SK-N-MC (cell line): ENCODE measurements at regions not wholly inside any gene's neighbourhood (a gene's known extent, or its start where the extent isn't known, plus 50 kb on each side); places are given as distances from the start of the nearest gene placed in this dataset.
"Not testable (repeated sequence)": the region's sequence is repeated elsewhere in the genome, so short reads cannot be mapped to it uniquely, and the experiment has no call there.

Experiments used
- DNase-seq: peaks from one replicate; pipeline ENCODE4 v3.0.0-alpha.2; 2011; ENCODE audit warnings: low read depth, low spot score
- H3K27ac ChIP-seq: fragments of 200-600 bp; sonication (generic); 2 replicates; pipeline ENCODE4 v1.5.1; 2016; ENCODE audit warnings: mixed run types
- H3K36me3 ChIP-seq: fragments of 200-600 bp; sonication (generic); 2 replicates; pipeline ENCODE4 v1.6.1; 2017; ENCODE audit warnings: antibody characterized with exemption, low read length, mixed read lengths; ENCODE audit not compliant: insufficient read depth
- H3K4me3 ChIP-seq: fragments of 200-600 bp; sonication (generic); 2 replicates; pipeline ENCODE4 v1.5.1; 2016
- H3K9ac ChIP-seq: fragments of 200-600 bp; sonication (generic); 2 replicates; pipeline ENCODE4 v1.8.0; 2017; ENCODE audit warnings: mixed run types, mixed read lengths; ENCODE audit not compliant: insufficient read length
- H3K9me3 ChIP-seq: fragments of 200-600 bp; sonication (generic); 2 replicates; pipeline ENCODE4 v1.6.1; 2017; ENCODE audit warnings: low read depth, mild to moderate bottlenecking, antibody characterized with exemption, low read length, moderate library complexity, mixed read lengths
- EZH2 ChIP-seq: fragments of 200-600 bp; sonication (generic); IDR thresholded peaks from one replicate; pipeline ENCODE4 v1.6.1; 2017; ENCODE audit warnings: antibody characterized with exemption
- FOXP2 ChIP-seq: optimal IDR thresholded peaks from 2 replicates; pipeline ENCODE3; 2011; ENCODE audit warnings: mild to moderate bottlenecking, moderate library complexity; ENCODE audit not compliant: insufficient read depth; ENCODE audit errors: extremely low read length, control extremely low read depth
- POLR2AphosphoS5 ChIP-seq: IDR thresholded peaks from 2 replicates; pipeline ENCODE4 v1.6.1; 2012; ENCODE audit warnings: mild to moderate bottlenecking, low read depth, low read length, borderline replicate concordance

- DNase-seq: no peak
Measured at GRCh38 chr12:38409511-38409910, 92.9 kb downstream of the ALG10B start.

GRCh38 chr12:38411426-38411825 lies 94.9 kb downstream of the ALG10B start:
- DNase-seq: no peak
- Histone ChIP-seq H3K9ac (no peak overlapping the region), H3K36me3 (no peaks in the 10 kb centered on the region), H3K4me3 (no peak overlapping the region), H3K27ac (no peak overlapping the region), H3K9me3 (no peaks in the 10 kb centered on the region)
- TF ChIP-seq FOXP2: no peak
- no peak for TF ChIP-seq POLR2AphosphoS5
- TF ChIP-seq EZH2: no peak

More at GRCh38 chr12:38409511-38409910, 92.9 kb downstream of the ALG10B start:
- Histone ChIP-seq H3K27ac (no peak overlapping the region), H3K9me3 (no peaks in the 10 kb centered on the region), H3K36me3 (no peaks in the 10 kb centered on the region), H3K9ac (no peak overlapping the region), H3K4me3 (no peak overlapping the region)
- no peak for TF ChIP-seq EZH2
- no peak for TF ChIP-seq POLR2AphosphoS5
- no peak for TF ChIP-seq FOXP2

- Histone ChIP-seq H3K36me3 (no peaks in the 10 kb centered on the region), H3K9me3 (no peaks in the 10 kb centered on the region), H3K9ac (no peak overlapping the region), H3K27ac (no peak overlapping the region), H3K4me3 (no peak overlapping the region)
- DNase-seq: no peak
- TF ChIP-seq POLR2AphosphoS5 (no peak), FOXP2 (no peak), EZH2 (no peak)
Measured at GRCh38 chr12:38411946-38412345, 95.4 kb downstream of the ALG10B start.

- no peak overlapping the region for H3K27ac ChIP-seq
- DNase-seq: no peak
- H3K36me3 ChIP-seq: no peaks in the 10 kb centered on the region
- TF ChIP-seq EZH2: no peak
- TF ChIP-seq POLR2AphosphoS5: no peak
- TF ChIP-seq FOXP2: no peak
- no peak overlapping the region for H3K4me3 ChIP-seq
- H3K9me3 ChIP-seq: no peaks in the 10 kb centered on the region
- no peak overlapping the region for H3K9ac ChIP-seq
Measured at GRCh38 chr12:38417101-38417500, 100.5 kb downstream of the ALG10B start.

- no peak for DNase-seq
- Histone ChIP-seq H3K4me3 (no peak overlapping the region), H3K9me3 (no peaks in the 10 kb centered on the region), H3K27ac (no peak overlapping the region), H3K9ac (no peak overlapping the region), H3K36me3 (no peaks in the 10 kb centered on the region)
- TF ChIP-seq EZH2 (no peak), POLR2AphosphoS5 (no peak), FOXP2 (no peak)
Measured at GRCh38 chr12:38424436-38424835, 107.9 kb downstream of the ALG10B start.

- Histone ChIP-seq H3K9me3 (no peaks in the 10 kb centered on the region), H3K4me3 (no peak overlapping the region), H3K36me3 (no peaks in the 10 kb centered on the region), H3K9ac (no peak overlapping the region), H3K27ac (no peak overlapping the region)
- no peak for TF ChIP-seq FOXP2
- no peak for TF ChIP-seq EZH2
- TF ChIP-seq POLR2AphosphoS5: no peak
- no peak for DNase-seq
Measured at GRCh38 chr12:38427442-38427841, 110.9 kb downstream of the ALG10B start.

GRCh38 chr12:38431921-38432320 lies 115.3 kb downstream of the ALG10B start:
- DNase-seq: no peak
- Histone ChIP-seq H3K27ac (no peak overlapping the region), H3K4me3 (no peak overlapping the region), H3K9me3 (no peaks in the 10 kb centered on the region), H3K36me3 (no peaks in the 10 kb centered on the region), H3K9ac (no peak overlapping the region)
- TF ChIP-seq EZH2 (no peak), POLR2AphosphoS5 (no peak), FOXP2 (no peak)

GRCh38 chr12:38441871-38442281 lies 125.3 kb downstream of the ALG10B start:
- H3K9me3 ChIP-seq, DNase-seq, H3K36me3 ChIP-seq, H3K9ac ChIP-seq, H3K27ac ChIP-seq, H3K4me3 ChIP-seq: not testable (repeated sequence)

- Histone ChIP-seq H3K9me3 (no peaks in the 10 kb centered on the region), H3K9ac (no peak overlapping the region), H3K36me3 (no peaks in the 10 kb centered on the region), H3K27ac (no peak overlapping the region), H3K4me3 (no peak overlapping the region)
- TF ChIP-seq FOXP2 (no peak), POLR2AphosphoS5 (no peak), EZH2 (no peak)
- no peak for DNase-seq
Measured at GRCh38 chr12:38445040-38445439, 128.5 kb downstream of the ALG10B start.
